HL-60 (cell line): ENCODE measurements at regions not wholly inside any gene's neighbourhood (a gene's known extent, or its start where the extent isn't known, plus 50 kb on each side); places are given as distances from the start of the nearest gene placed in this dataset.

Source experiments
- DNase-seq, 2 experiments: peaks; one replicate each; pipeline ENCODE4 v3.0.0-alpha.2; 2010 to 2020; ENCODE audit warnings: low read depth in 1 of 2, low spot score in 1 of 2
- H3K27ac ChIP-seq: fragments of 250-450 bp; sonication (Bioruptor Pico); replicated peaks from 2 replicates; pipeline ENCODE4 v1.5.1; 2020; ENCODE audit warnings: mild to moderate bottlenecking, moderate library complexity
- H3K27me3 ChIP-seq: fragments of 250-450 bp; sonication (Bioruptor Pico); 2 replicates; pipeline ENCODE4 v1.5.1; 2021; ENCODE audit warnings: mild to moderate bottlenecking, moderate library complexity; ENCODE audit not compliant: insufficient read depth, poor library complexity, severe bottlenecking
- H3K4me3 ChIP-seq: replicated peaks from 2 replicates; pipeline ENCODE4 v1.5.1; 2011; ENCODE audit warnings: mild to moderate bottlenecking, control low read depth, low read length; ENCODE audit not compliant: insufficient read depth
- GABPA ChIP-seq: IDR thresholded peaks from 2 replicates; pipeline ENCODE4 v1.6.1; 2012; ENCODE audit warnings: low read depth
- POLR2AphosphoS5 ChIP-seq: IDR thresholded peaks from 2 replicates; pipeline ENCODE4 v1.6.1; 2012; ENCODE audit warnings: low read depth
- SPI1 ChIP-seq: IDR thresholded peaks from 2 replicates; pipeline ENCODE4 v1.6.1; 2012; ENCODE audit warnings: low read depth, mild to moderate bottlenecking, borderline replicate concordance
- TF ChIP-seq, protein P1 (sequence below): IDR thresholded peaks from 2 replicates; pipeline ENCODE4 v1.6.1; 2012; ENCODE audit warnings: low read depth; ENCODE audit not compliant: insufficient replicate concordance
- TF ChIP-seq, protein P2 (sequence below): IDR thresholded peaks from one replicate; pipeline ENCODE4 v1.5.1; 2011; ENCODE audit warnings: low read length, control low read depth, inconsistent platforms; ENCODE audit not compliant: insufficient read depth

DNA sequence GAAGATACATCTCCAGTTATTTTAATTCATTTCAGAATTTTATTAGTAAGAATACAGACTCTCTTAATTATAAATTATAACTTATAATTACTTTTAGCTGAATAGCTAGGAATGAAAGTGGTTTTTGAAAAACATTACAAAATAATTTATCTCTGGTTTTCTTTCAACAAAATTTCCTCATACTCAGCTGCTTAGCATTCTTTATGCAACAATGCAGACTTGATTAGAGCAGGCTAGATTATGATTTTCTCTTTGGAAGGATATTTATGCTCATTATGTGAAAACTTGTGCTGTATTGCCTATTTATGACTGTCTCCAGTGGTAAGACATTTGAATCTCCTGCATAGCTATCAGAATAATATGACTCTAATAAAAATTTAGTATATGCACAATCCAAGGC is 2023.7 kb downstream of the C4orf33 start:
- H3K27ac ChIP-seq: no peak overlapping the region
- TF ChIP-seq POLR2AphosphoS5 (no peak), SPI1 (no peak), GABPA (no peak)
- TF ChIP-seq, protein P1, sequence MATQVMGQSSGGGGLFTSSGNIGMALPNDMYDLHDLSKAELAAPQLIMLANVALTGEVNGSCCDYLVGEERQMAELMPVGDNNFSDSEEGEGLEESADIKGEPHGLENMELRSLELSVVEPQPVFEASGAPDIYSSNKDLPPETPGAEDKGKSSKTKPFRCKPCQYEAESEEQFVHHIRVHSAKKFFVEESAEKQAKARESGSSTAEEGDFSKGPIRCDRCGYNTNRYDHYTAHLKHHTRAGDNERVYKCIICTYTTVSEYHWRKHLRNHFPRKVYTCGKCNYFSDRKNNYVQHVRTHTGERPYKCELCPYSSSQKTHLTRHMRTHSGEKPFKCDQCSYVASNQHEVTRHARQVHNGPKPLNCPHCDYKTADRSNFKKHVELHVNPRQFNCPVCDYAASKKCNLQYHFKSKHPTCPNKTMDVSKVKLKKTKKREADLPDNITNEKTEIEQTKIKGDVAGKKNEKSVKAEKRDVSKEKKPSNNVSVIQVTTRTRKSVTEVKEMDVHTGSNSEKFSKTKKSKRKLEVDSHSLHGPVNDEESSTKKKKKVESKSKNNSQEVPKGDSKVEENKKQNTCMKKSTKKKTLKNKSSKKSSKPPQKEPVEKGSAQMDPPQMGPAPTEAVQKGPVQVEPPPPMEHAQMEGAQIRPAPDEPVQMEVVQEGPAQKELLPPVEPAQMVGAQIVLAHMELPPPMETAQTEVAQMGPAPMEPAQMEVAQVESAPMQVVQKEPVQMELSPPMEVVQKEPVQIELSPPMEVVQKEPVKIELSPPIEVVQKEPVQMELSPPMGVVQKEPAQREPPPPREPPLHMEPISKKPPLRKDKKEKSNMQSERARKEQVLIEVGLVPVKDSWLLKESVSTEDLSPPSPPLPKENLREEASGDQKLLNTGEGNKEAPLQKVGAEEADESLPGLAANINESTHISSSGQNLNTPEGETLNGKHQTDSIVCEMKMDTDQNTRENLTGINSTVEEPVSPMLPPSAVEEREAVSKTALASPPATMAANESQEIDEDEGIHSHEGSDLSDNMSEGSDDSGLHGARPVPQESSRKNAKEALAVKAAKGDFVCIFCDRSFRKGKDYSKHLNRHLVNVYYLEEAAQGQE: no peak
- TF ChIP-seq, protein P2, sequence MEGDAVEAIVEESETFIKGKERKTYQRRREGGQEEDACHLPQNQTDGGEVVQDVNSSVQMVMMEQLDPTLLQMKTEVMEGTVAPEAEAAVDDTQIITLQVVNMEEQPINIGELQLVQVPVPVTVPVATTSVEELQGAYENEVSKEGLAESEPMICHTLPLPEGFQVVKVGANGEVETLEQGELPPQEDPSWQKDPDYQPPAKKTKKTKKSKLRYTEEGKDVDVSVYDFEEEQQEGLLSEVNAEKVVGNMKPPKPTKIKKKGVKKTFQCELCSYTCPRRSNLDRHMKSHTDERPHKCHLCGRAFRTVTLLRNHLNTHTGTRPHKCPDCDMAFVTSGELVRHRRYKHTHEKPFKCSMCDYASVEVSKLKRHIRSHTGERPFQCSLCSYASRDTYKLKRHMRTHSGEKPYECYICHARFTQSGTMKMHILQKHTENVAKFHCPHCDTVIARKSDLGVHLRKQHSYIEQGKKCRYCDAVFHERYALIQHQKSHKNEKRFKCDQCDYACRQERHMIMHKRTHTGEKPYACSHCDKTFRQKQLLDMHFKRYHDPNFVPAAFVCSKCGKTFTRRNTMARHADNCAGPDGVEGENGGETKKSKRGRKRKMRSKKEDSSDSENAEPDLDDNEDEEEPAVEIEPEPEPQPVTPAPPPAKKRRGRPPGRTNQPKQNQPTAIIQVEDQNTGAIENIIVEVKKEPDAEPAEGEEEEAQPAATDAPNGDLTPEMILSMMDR: no peak
- no peaks in the 10 kb centered on the region for H3K27me3 ChIP-seq
- no peak overlapping the region for H3K4me3 ChIP-seq
- no peak for DNase-seq

DNA sequence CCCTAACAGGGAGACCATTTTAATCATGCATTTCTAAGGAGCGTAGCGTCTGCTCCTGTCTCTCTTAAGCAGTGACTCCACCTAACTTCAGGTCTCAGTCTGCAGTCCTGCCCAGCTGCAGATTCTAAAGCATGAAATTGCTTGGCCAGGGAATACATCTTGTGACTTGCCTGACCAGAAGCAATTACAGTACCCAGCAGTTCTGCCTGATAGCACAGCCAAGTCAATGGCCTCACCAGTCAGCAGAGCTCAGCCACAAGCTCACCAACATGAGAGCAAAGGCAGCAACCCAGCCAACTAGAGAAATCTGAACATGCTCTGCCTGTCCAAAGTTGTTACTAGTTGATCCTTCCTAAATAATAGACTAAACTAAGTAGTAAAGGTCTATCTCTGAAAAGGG is 2011.9 kb upstream of the PCDH10 start:
- TF ChIP-seq, protein P1: no peak
- TF ChIP-seq, protein P2: no peak
- TF ChIP-seq GABPA (no peak), SPI1 (no peak), POLR2AphosphoS5 (no peak)
- H3K27me3 ChIP-seq: no peaks in the 10 kb centered on the region
- DNase-seq: no peak

DNA sequence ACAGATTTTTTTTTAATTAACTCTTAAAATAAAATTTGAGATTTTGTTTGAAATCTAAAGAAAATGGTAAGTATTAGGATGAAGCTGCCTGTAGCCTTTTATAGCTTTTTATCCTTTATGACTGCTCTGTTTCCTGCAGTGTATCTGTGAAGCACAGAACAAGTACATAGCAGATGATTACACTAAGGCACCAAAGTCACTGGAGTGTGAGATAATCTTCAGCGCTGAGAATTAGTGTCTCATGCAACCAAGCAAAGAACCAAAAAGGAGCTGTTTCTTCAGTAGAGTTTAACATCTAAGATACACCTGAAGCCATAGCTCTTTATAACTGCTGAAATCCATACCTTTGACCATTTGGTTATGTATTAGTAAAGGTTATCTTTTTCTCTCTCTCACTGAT is 1989.8 kb upstream of the PCDH10 start:
- Histone ChIP-seq H3K27ac (no peak overlapping the region), H3K27me3 (no peaks in the 10 kb centered on the region), H3K4me3 (no peak overlapping the region)
- DNase-seq: no peak
- TF ChIP-seq, protein P1: no peak
- TF ChIP-seq GABPA (no peak), SPI1 (no peak), POLR2AphosphoS5 (no peak)
- TF ChIP-seq, protein P2: no peak

More for the DNA sequence above, 2011.9 kb upstream of the PCDH10 start:
- Histone ChIP-seq H3K4me3 (no peak overlapping the region), H3K27ac (no peak overlapping the region)
